H9 (cell line): ENCODE measurements at regions not wholly inside any gene's neighbourhood (a gene's known extent, or its start where the extent isn't known, plus 50 kb on each side); places are given as distances from the start of the nearest gene placed in this dataset.

ENCODE experiments used
- DNase-seq: peaks from one replicate; pipeline ENCODE4 v3.0.0-alpha.2; 2017
- H2AFZ ChIP-seq: one replicate; pipeline ENCODE4 v1.6.1; 2013; ENCODE audit warnings: mild to moderate bottlenecking, low read length, control low read depth, moderate library complexity
- H2AK5ac ChIP-seq: 2 replicates; pipeline ENCODE4 v1.6.1; 2013; ENCODE audit warnings: low read length, control low read depth, mixed read lengths; ENCODE audit not compliant: insufficient read length
- H2BK120ac ChIP-seq: one replicate; pipeline ENCODE4 v1.6.1; 2013; ENCODE audit warnings: low read depth, mild to moderate bottlenecking, low read length, control low read depth, inconsistent platforms; ENCODE audit not compliant: poor library complexity, severe bottlenecking
- H2BK12ac ChIP-seq: 2 replicates; pipeline ENCODE4 v1.6.1; 2013; ENCODE audit warnings: low read length, control low read depth, mixed read lengths, low read depth; ENCODE audit not compliant: insufficient read length
- H2BK15ac ChIP-seq: 2 replicates; pipeline ENCODE4 v1.6.1; 2013; ENCODE audit warnings: low read depth, low read length, control low read depth
- H2BK20ac ChIP-seq: one replicate; pipeline ENCODE4 v1.6.1; 2013; ENCODE audit warnings: low read depth, mild to moderate bottlenecking, low read length, control low read depth, inconsistent platforms; ENCODE audit not compliant: poor library complexity, severe bottlenecking
- H2BK5ac ChIP-seq: 2 replicates; pipeline ENCODE4 v1.6.1; 2013; ENCODE audit warnings: low read length, control low read depth, mixed read lengths; ENCODE audit not compliant: insufficient read length
- H3K14ac ChIP-seq: 2 replicates; pipeline ENCODE4 v1.6.1; 2013; ENCODE audit warnings: low read length, control low read depth; ENCODE audit not compliant: insufficient read depth
- H3K18ac ChIP-seq: 2 replicates; pipeline ENCODE4 v1.6.1; 2013; ENCODE audit warnings: low read depth, mild to moderate bottlenecking, mixed read lengths, low read length, control low read depth; ENCODE audit not compliant: insufficient read length
- H3K23ac ChIP-seq: 2 replicates; pipeline ENCODE4 v1.6.1; 2013; ENCODE audit warnings: low read length, control low read depth, mixed read lengths, low read depth; ENCODE audit not compliant: insufficient read length
- H3K23me2 ChIP-seq: 2 replicates; pipeline ENCODE4 v1.6.1; 2013; ENCODE audit warnings: low read depth, mild to moderate bottlenecking, mixed read lengths, low read length, control low read depth; ENCODE audit not compliant: insufficient read length, poor library complexity, severe bottlenecking
- H3K27ac ChIP-seq: 2 replicates; pipeline ENCODE4 v1.5.1; 2013; ENCODE audit warnings: low read length, control low read depth, mixed read lengths, low read depth; ENCODE audit not compliant: insufficient read length
- H3K27me3 ChIP-seq: 2 replicates; pipeline ENCODE4 v1.6.1; 2013; ENCODE audit warnings: low read length, control low read depth, inconsistent platforms; ENCODE audit not compliant: insufficient read depth
- H3K4ac ChIP-seq: 2 replicates; pipeline ENCODE4 v1.6.1; 2013; ENCODE audit warnings: low read depth, mild to moderate bottlenecking, control low read depth, inconsistent platforms, low read length, moderate library complexity
- H3K4me1 ChIP-seq: 2 replicates; pipeline ENCODE4 v1.6.1; 2013; ENCODE audit warnings: low read length, control low read depth, inconsistent platforms; ENCODE audit not compliant: insufficient read depth
- H3K4me2 ChIP-seq: 2 replicates; pipeline ENCODE4 v1.6.1; 2013; ENCODE audit warnings: low read length, control low read depth, mixed read lengths; ENCODE audit not compliant: insufficient read length, insufficient read depth
- H3K56ac ChIP-seq: 2 replicates; pipeline ENCODE4 v1.6.1; 2013; ENCODE audit warnings: low read depth, mild to moderate bottlenecking, mixed read lengths, low read length, control low read depth; ENCODE audit not compliant: insufficient read length
- H3K79me1 ChIP-seq: 2 replicates; pipeline ENCODE4 v1.6.1; 2013; ENCODE audit warnings: low read depth, mild to moderate bottlenecking, moderate library complexity, low read length, control low read depth, inconsistent platforms; ENCODE audit not compliant: insufficient read depth, poor library complexity, severe bottlenecking
- H3K79me2 ChIP-seq: 2 replicates; pipeline ENCODE4 v1.6.1; 2013; ENCODE audit warnings: low read length, control low read depth, inconsistent platforms; ENCODE audit not compliant: insufficient read depth
- H3K9ac ChIP-seq: 2 replicates; pipeline ENCODE4 v1.6.1; 2013; ENCODE audit warnings: low read length, control low read depth, mixed read lengths; ENCODE audit not compliant: insufficient read length; ENCODE audit errors: extremely low read depth
- H3K9me3 ChIP-seq: one replicate; pipeline ENCODE4 v1.6.1; 2013; ENCODE audit warnings: low read depth, low read length, inconsistent platforms; ENCODE audit not compliant: control insufficient read depth
- H3T11ph ChIP-seq: one replicate; pipeline ENCODE4 v1.6.1; 2013; ENCODE audit warnings: mild to moderate bottlenecking, low read length, control low read depth, inconsistent platforms
- H4K20me1 ChIP-seq: one replicate; pipeline ENCODE4 v1.6.1; 2013; ENCODE audit not compliant: control insufficient read depth, insufficient read length, insufficient read depth
- H4K5ac ChIP-seq: 2 replicates; pipeline ENCODE4 v1.6.1; 2013; ENCODE audit warnings: low read depth, mild to moderate bottlenecking, mixed read lengths, low read length, control low read depth; ENCODE audit not compliant: insufficient read length
- H4K8ac ChIP-seq: replicated peaks from 2 replicates; pipeline ENCODE4 v1.6.1; 2013; ENCODE audit warnings: low read length, control low read depth, mixed read lengths, low read depth; ENCODE audit not compliant: insufficient read length
- H4K91ac ChIP-seq: 2 replicates; pipeline ENCODE4 v1.6.1; 2013; ENCODE audit warnings: low read depth, mild to moderate bottlenecking, moderate library complexity, mixed read lengths, low read length, control low read depth; ENCODE audit not compliant: insufficient read length
- H3K27ac Mint-ChIP-seq, 3 experiments: 2 replicates in 2 of 3; 3 replicates in 1 of 3; pipeline ENCODE4 v1.8.0; 2020 to 2021; ENCODE audit warnings: mixed read lengths in 3 of 3, mild to moderate bottlenecking in 1 of 3, moderate library complexity in 1 of 3
- H3K27me3 Mint-ChIP-seq: 2 replicates; pipeline ENCODE4 v1.8.0; 2021; ENCODE audit warnings: low read depth, mild to moderate bottlenecking, moderate library complexity, mixed read lengths
- H3K36me3 Mint-ChIP-seq, 3 experiments: 2 replicates in 2 of 3; 3 replicates in 1 of 3; pipeline ENCODE4 v1.8.0; 2020 to 2021; ENCODE audit warnings: low read depth in 3 of 3, mixed read lengths in 3 of 3; ENCODE audit not compliant: insufficient read depth in 1 of 3
- H3K4me1 Mint-ChIP-seq, 2 experiments: 2 replicates each; pipeline ENCODE4 v1.8.0; 2020; ENCODE audit warnings: mixed read lengths in 2 of 2
- H3K4me3 Mint-ChIP-seq, 2 experiments: 2 replicates in 1 of 2; 3 replicates in 1 of 2; pipeline ENCODE4 v1.8.0; 2020 to 2021; ENCODE audit warnings: mild to moderate bottlenecking in 2 of 2, mixed read lengths in 2 of 2, moderate library complexity in 1 of 2
- H3K9me3 Mint-ChIP-seq, 2 experiments: 2 replicates in 1 of 2; 3 replicates in 1 of 2; pipeline ENCODE4 v1.8.0; 2020; ENCODE audit warnings: mild to moderate bottlenecking in 2 of 2, mixed read lengths in 2 of 2, moderate library complexity in 1 of 2
- CTCF ChIP-seq: fragments of 200-600 bp; sonication (generic); conservative IDR thresholded peaks from 3 replicates; pipeline ENCODE4 v1.8.0; 2021; ENCODE audit warnings: antibody characterized with exemption, mild to moderate bottlenecking
- WGBS: extraction: QIAGEN DNeasy Blood & Tissue Kit; methylation state at CpG from one replicate; pipeline ENCODE4 v1.1.7; 2013; ENCODE audit warnings: missing lambda C conversion rate, low lambda C conversion rate, mixed read lengths; ENCODE audit not compliant: insufficient read length; ENCODE audit errors: extremely low coverage; 5-methylcytosine and 5-hydroxymethylcytosine counted together

- no peak overlapping the region for H2BK15ac ChIP-seq
- TF ChIP-seq CTCF, result no peak
- H3K4me1 ChIP-seq, result no peaks in the 10 kb centered on the region
- peaks cover 21 to 31% of the 10 kb centered on the region in 2 experiments for H3K4me1 Mint-ChIP-seq
- H3K9ac ChIP-seq, result no peak overlapping the region
- no peak overlapping the region for H4K5ac ChIP-seq
- no peak overlapping the region for H2BK20ac ChIP-seq
- no peak overlapping the region for H3T11ph ChIP-seq
- DNase-seq, result no peak
- no peaks in the 10 kb centered on the region for H3K23me2 ChIP-seq
- H3K14ac ChIP-seq, result no peak overlapping the region
- H3K56ac ChIP-seq, result no peak overlapping the region
- peaks cover 3% of the 10 kb centered on the region for H3K27me3 Mint-ChIP-seq
- H4K20me1 ChIP-seq, result no peaks in the 10 kb centered on the region
- no peak overlapping the region for H2AK5ac ChIP-seq
- no peak overlapping the region for H3K27ac ChIP-seq
- no peak overlapping the region for H3K27ac Mint-ChIP-seq
- H3K23ac ChIP-seq, result no peak overlapping the region
- no peaks in the 10 kb centered on the region for H3K79me1 ChIP-seq
- H3K4ac ChIP-seq, result no peak overlapping the region
- no peak overlapping the region for H3K18ac ChIP-seq
- H3K9me3 Mint-ChIP-seq, result peaks cover 20 to 32% of the 10 kb centered on the region in 2 experiments
- H3K9me3 ChIP-seq, result peaks cover 6% of the 10 kb centered on the region
- no peak overlapping the region for H2AFZ ChIP-seq
- H3K27me3 ChIP-seq, result no peaks in the 10 kb centered on the region
- no peak overlapping the region for H2BK5ac ChIP-seq
- H3K79me2 ChIP-seq, result no peaks in the 10 kb centered on the region
- no peak overlapping the region for H4K8ac ChIP-seq
- WGBS, result no CpG with 5 or more reads among the region's 3 CpGs
- no peak overlapping the region for H4K91ac ChIP-seq
- no peak overlapping the region for H2BK12ac ChIP-seq
- H2BK120ac ChIP-seq, result no peak overlapping the region
- no peak overlapping the region for H3K4me2 ChIP-seq
- no peak overlapping the region for H3K4me3 Mint-ChIP-seq
- H3K36me3 Mint-ChIP-seq, result peaks cover 17 to 26% (median 18%) of the 10 kb centered on the region in 3 experiments
These were observed 166.8 kb upstream of the RAB6C start for GRCh38 chr2:129812654-129813053.
